ENCODE measurements at regions not wholly inside any gene's neighbourhood (a gene's known extent, or its start where the extent isn't known, plus 50 kb on each side); places are given as distances from the start of the nearest gene placed in this dataset.

GRCh38 chr5:158064334-158065123, 205.6 kb upstream of the CLINT1 start:
- intact Hi-C loops (cut with micrococcal nuclease): no loop called here
- Mint-ChIP-seq H3K27ac (ENCODE audit: low read depth, unreplicated experiment) (no peak overlapping the region), H3K4me3 (ENCODE audit: unreplicated experiment) (no peak overlapping the region), H3K4me1 (ENCODE audit: insufficient read depth, unreplicated experiment) (peaks cover 18% of the 10 kb centered on the region), H3K9me3 (ENCODE audit: unreplicated experiment) (no peaks in the 10 kb centered on the region), H3K36me3 (ENCODE audit: insufficient read depth, unreplicated experiment) (no peaks in the 10 kb centered on the region), H3K27me3 (ENCODE audit: insufficient read depth, unreplicated experiment) (no peaks in the 10 kb centered on the region)
- DNase-seq (ENCODE audit: unreplicated experiment): no peak
- POLR2A ChIA-PET: interaction anchor here (0.7 to 1.6 kb wide), 2 partner anchors 9 to 317 kb away, joined by 3 to 5 read pairs; no protein-coding TSS in a partner anchor
- CTCF ChIA-PET: interaction anchor here (0.5 to 11.9 kb wide), 9 partner anchors 8 to 1042 kb away, joined by 3 to 190 read pairs (median 4); no protein-coding TSS in a partner anchor
- BruUV-seq (replicated peaks): no TSS peak
- TF ChIP-seq CTCF (IDR thresholded peaks at IDR 0.05; ENCODE audit: unreplicated experiment): no peak

GRCh38 chr5:158063052-158063451, 204.1 kb upstream of the CLINT1 start:
- POLR2A ChIA-PET: interaction anchor here (1.0 kb wide), 1 partner anchor 12 kb away, joined by 3 read pairs; no protein-coding TSS in a partner anchor
- TF ChIP-seq CTCF (IDR thresholded peaks at IDR 0.05; ENCODE audit: unreplicated experiment): no peak
- H3K27me3 Mint-ChIP-seq (ENCODE audit: insufficient read depth, unreplicated experiment): no peaks in the 10 kb centered on the region
- intact Hi-C loops (cut with micrococcal nuclease): no loop called here
- no peak overlapping the region for H3K27ac Mint-ChIP-seq (ENCODE audit: low read depth, unreplicated experiment)
- BruUV-seq (replicated peaks): no TSS peak
- no peaks in the 10 kb centered on the region for H3K9me3 Mint-ChIP-seq (ENCODE audit: unreplicated experiment)
- no peak for DNase-seq (ENCODE audit: unreplicated experiment)
- peaks cover 25% of the 10 kb centered on the region for H3K4me1 Mint-ChIP-seq (ENCODE audit: insufficient read depth, unreplicated experiment)
- H3K4me3 Mint-ChIP-seq (ENCODE audit: unreplicated experiment): no peak overlapping the region
- no peaks in the 10 kb centered on the region for H3K36me3 Mint-ChIP-seq (ENCODE audit: insufficient read depth, unreplicated experiment)
- CTCF ChIA-PET: interaction anchor here (0.6 to 11.9 kb wide), 10 partner anchors 8 to 1667 kb away, joined by 3 to 190 read pairs (median 3); no protein-coding TSS in a partner anchor

GRCh38 chr5:158061451-158061850, 202.5 kb upstream of the CLINT1 start:
- Mint-ChIP-seq H3K4me3 (ENCODE audit: unreplicated experiment) (no peak overlapping the region), H3K36me3 (ENCODE audit: insufficient read depth, unreplicated experiment) (no peaks in the 10 kb centered on the region), H3K27me3 (ENCODE audit: insufficient read depth, unreplicated experiment) (no peaks in the 10 kb centered on the region), H3K27ac (ENCODE audit: low read depth, unreplicated experiment) (no peak overlapping the region), H3K9me3 (ENCODE audit: unreplicated experiment) (no peaks in the 10 kb centered on the region), H3K4me1 (ENCODE audit: insufficient read depth, unreplicated experiment) (peaks cover 41% of the 10 kb centered on the region)
- ChIA-PET POLR2A (interaction anchor here (0.7 to 2.8 kb wide), 6 partner anchors 9 to 1156 kb away, joined by 3 to 13 read pairs (median 4); no protein-coding TSS in a partner anchor), CTCF (interaction anchor here (0.6 to 11.9 kb wide), 9 partner anchors 11 to 1046 kb away, joined by 3 to 190 read pairs (median 3); no protein-coding TSS in a partner anchor)
- intact Hi-C loops (cut with micrococcal nuclease): no loop called here
- BruUV-seq (replicated peaks): no TSS peak
- no peak for DNase-seq (ENCODE audit: unreplicated experiment)
- TF ChIP-seq CTCF (IDR thresholded peaks at IDR 0.05; ENCODE audit: unreplicated experiment): no peak

- H3K4me3 Mint-ChIP-seq (ENCODE audit: unreplicated experiment): no peak overlapping the region
- peak; percentile 39 for DNase-seq (ENCODE audit: unreplicated experiment)
- H3K27ac Mint-ChIP-seq (ENCODE audit: low read depth, unreplicated experiment): peak overlapping the region; percentile 20
- ChIA-PET POLR2A (interaction anchor here (0.9 to 3.1 kb wide), 9 partner anchors 10 to 40 kb away, joined by 3 to 13 read pairs (median 5); no protein-coding TSS in a partner anchor), CTCF (interaction anchor here (0.6 to 11.9 kb wide), 9 partner anchors 11 to 1047 kb away, joined by 3 to 190 read pairs (median 4); no protein-coding TSS in a partner anchor)
- TF ChIP-seq CTCF (IDR thresholded peaks at IDR 0.05; ENCODE audit: unreplicated experiment): no peak
- no peaks in the 10 kb centered on the region for H3K27me3 Mint-ChIP-seq (ENCODE audit: insufficient read depth, unreplicated experiment)
- peaks cover 50% of the 10 kb centered on the region for H3K4me1 Mint-ChIP-seq (ENCODE audit: insufficient read depth, unreplicated experiment)
- H3K9me3 Mint-ChIP-seq (ENCODE audit: unreplicated experiment): no peaks in the 10 kb centered on the region
- no peaks in the 10 kb centered on the region for H3K36me3 Mint-ChIP-seq (ENCODE audit: insufficient read depth, unreplicated experiment)
- intact Hi-C loops (cut with micrococcal nuclease): no loop called here
- no TSS peak for BruUV-seq (replicated peaks)
Measured at GRCh38 chr5:158060212-158060611, 201.3 kb upstream of the CLINT1 start.
